ENCODE measurements at regions not wholly inside any gene's neighbourhood (a gene's known extent, or its start where the extent isn't known, plus 50 kb on each side); places are given as distances from the start of the nearest gene placed in this dataset.

GRCh38 chr2:128563348-128563687 is 244.7 kb upstream of the HS6ST1 start:
- TF ChIP-seq, protein P1, sequence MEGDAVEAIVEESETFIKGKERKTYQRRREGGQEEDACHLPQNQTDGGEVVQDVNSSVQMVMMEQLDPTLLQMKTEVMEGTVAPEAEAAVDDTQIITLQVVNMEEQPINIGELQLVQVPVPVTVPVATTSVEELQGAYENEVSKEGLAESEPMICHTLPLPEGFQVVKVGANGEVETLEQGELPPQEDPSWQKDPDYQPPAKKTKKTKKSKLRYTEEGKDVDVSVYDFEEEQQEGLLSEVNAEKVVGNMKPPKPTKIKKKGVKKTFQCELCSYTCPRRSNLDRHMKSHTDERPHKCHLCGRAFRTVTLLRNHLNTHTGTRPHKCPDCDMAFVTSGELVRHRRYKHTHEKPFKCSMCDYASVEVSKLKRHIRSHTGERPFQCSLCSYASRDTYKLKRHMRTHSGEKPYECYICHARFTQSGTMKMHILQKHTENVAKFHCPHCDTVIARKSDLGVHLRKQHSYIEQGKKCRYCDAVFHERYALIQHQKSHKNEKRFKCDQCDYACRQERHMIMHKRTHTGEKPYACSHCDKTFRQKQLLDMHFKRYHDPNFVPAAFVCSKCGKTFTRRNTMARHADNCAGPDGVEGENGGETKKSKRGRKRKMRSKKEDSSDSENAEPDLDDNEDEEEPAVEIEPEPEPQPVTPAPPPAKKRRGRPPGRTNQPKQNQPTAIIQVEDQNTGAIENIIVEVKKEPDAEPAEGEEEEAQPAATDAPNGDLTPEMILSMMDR (IDR thresholded peaks at IDR 0.05) = no peak
- no peak for TF ChIP-seq POLR2A (IDR thresholded peaks at IDR 0.05)
